CD14-positive monocyte (primary cell): ENCODE measurements at regions not wholly inside any gene's neighbourhood (a gene's known extent, or its start where the extent isn't known, plus 50 kb on each side); places are given as distances from the start of the nearest gene placed in this dataset.

Experiments
- DNase-seq, 3 donors: peaks; one replicate each; pipeline ENCODE4 v3.0.0-alpha.2; 2011 to 2022
- H2AFZ ChIP-seq: 2 replicates; pipeline ENCODE4 v1.6.0; 2012; ENCODE audit warnings: mild to moderate bottlenecking, low read depth, low read length, inconsistent platforms; ENCODE audit not compliant: insufficient read depth, poor library complexity, severe bottlenecking
- H3K27ac ChIP-seq, 2 donors: 1 replicate in 1 of 2; 2 replicates in 1 of 2; pipeline ENCODE4 v1.5.1; 2012 to 2013; ENCODE audit warnings: low read length in 2 of 2, control low read depth in 1 of 2, inconsistent platforms in 1 of 2, low read depth in 1 of 2, mild to moderate bottlenecking in 1 of 2
- H3K27me3 ChIP-seq, 2 donors: one replicate each; pipeline versions ENCODE4 v1.6.0 to v1.6.1; 2011 to 2013; ENCODE audit warnings: low read length in 2 of 2; ENCODE audit not compliant: control insufficient read depth in 2 of 2, insufficient read depth in 2 of 2
- H3K36me3 ChIP-seq, 2 donors: replicated peaks in 1 of 2; 1 replicate in 1 of 2; 2 replicates in 1 of 2; pipeline versions ENCODE4 v1.5.1 to v1.6.1; 2012 to 2013; ENCODE audit warnings: low read length in 2 of 2, control low read depth in 1 of 2, inconsistent platforms in 1 of 2, mild to moderate bottlenecking in 1 of 2; ENCODE audit not compliant: insufficient read depth in 2 of 2, control insufficient read depth in 1 of 2
- H3K4me1 ChIP-seq, 2 donors: 1 replicate in 1 of 2; 2 replicates in 1 of 2; pipeline versions ENCODE4 v1.5.1 to v1.6.1; 2012 to 2013; ENCODE audit warnings: low read length in 2 of 2, control low read depth in 1 of 2, inconsistent platforms in 1 of 2, mild to moderate bottlenecking in 1 of 2, moderate library complexity in 1 of 2; ENCODE audit not compliant: insufficient read depth in 2 of 2, control insufficient read depth in 1 of 2
- H3K4me2 ChIP-seq: replicated peaks from 2 replicates; pipeline ENCODE3; 2012; ENCODE audit warnings: low read length, moderate library complexity, mild to moderate bottlenecking; ENCODE audit not compliant: poor library complexity, severe bottlenecking; ENCODE audit errors: extremely low read depth
- H3K4me3 ChIP-seq, 3 experiments: fragments of 200-600 bp in 1 of 3; sonication (generic) in 1 of 3; replicated peaks in 1 of 3; 1 replicate in 2 of 3; 2 replicates in 1 of 3; pipeline ENCODE4 v1.5.1; 2011 to 2013; ENCODE audit warnings: low read length in 3 of 3, mild to moderate bottlenecking in 3 of 3, control low read depth in 2 of 3, low read depth in 2 of 3, inconsistent platforms in 1 of 3, moderate library complexity in 1 of 3
- H3K79me2 ChIP-seq: 2 replicates; pipeline ENCODE4 v1.6.0; 2012; ENCODE audit warnings: mild to moderate bottlenecking, control low read depth, inconsistent platforms, low read length, moderate library complexity; ENCODE audit not compliant: insufficient read depth
- H3K9ac ChIP-seq: 2 replicates; pipeline ENCODE4 v1.6.0; 2017; ENCODE audit warnings: low read length, mild to moderate bottlenecking; ENCODE audit not compliant: insufficient read depth, poor library complexity, severe bottlenecking
- H3K9me3 ChIP-seq, 2 donors: replicated peaks in 1 of 2; 1 replicate in 1 of 2; 2 replicates in 1 of 2; pipeline versions ENCODE4 v1.5.1 to v1.6.1; 2012 to 2013; ENCODE audit warnings: low read length in 2 of 2, control low read depth in 1 of 2; ENCODE audit not compliant: control insufficient read depth in 1 of 2, insufficient read depth in 1 of 2
- H4K20me1 ChIP-seq: 2 replicates; pipeline ENCODE4 v1.6.0; 2012; ENCODE audit warnings: mild to moderate bottlenecking, low read length, control low read depth, moderate library complexity; ENCODE audit not compliant: insufficient read depth
- H3K27ac Mint-ChIP-seq, 7 donors: one replicate each; pipeline ENCODE4 v1.8.0; 2020; ENCODE audit warnings: mild to moderate bottlenecking in 7 of 7, mixed read lengths in 7 of 7, moderate library complexity in 6 of 7, inconsistent platforms in 2 of 7
- H3K27me3 Mint-ChIP-seq, 3 donors: one replicate each; pipeline ENCODE4 v1.8.0; 2021 to 2022; ENCODE audit warnings: low read depth in 3 of 3, mild to moderate bottlenecking in 3 of 3, mixed read lengths in 3 of 3, moderate library complexity in 3 of 3, inconsistent platforms in 1 of 3
- H3K36me3 Mint-ChIP-seq, 2 donors: one replicate each; pipeline ENCODE4 v1.8.0; 2020; ENCODE audit warnings: mixed read lengths in 2 of 2, inconsistent platforms in 1 of 2, mild to moderate bottlenecking in 1 of 2
- H3K4me1 Mint-ChIP-seq: one replicate; pipeline ENCODE4 v1.8.0; 2020; ENCODE audit warnings: mild to moderate bottlenecking, mixed read lengths
- H3K4me3 Mint-ChIP-seq, 2 donors: one replicate each; pipeline ENCODE4 v1.8.0; 2020; ENCODE audit warnings: mild to moderate bottlenecking in 2 of 2, mixed read lengths in 2 of 2, moderate library complexity in 1 of 2
- H3K9me3 Mint-ChIP-seq, 7 donors: one replicate each; pipeline ENCODE4 v1.8.0; 2020 to 2022; ENCODE audit warnings: mixed read lengths in 7 of 7, mild to moderate bottlenecking in 6 of 7, moderate library complexity in 6 of 7, inconsistent platforms in 2 of 7
- WGBS: methylation state at CpG from one replicate; pipeline ENCODE4 v1.1.5; 2013; ENCODE audit warnings: missing lambda C conversion rate; ENCODE audit not compliant: insufficient coverage; 5-methylcytosine and 5-hydroxymethylcytosine counted together
- intact Hi-C, 2 donors: fragments of 100-400 bp; cut with micrococcal nuclease; formaldehyde crosslinking; loops; one replicate each; pipeline versions ENCODE4 v1.15.0 to v1.15.1; 2023
- TF ChIP-seq, protein P1 (sequence below): fragments of 200-600 bp; IDR thresholded peaks from one replicate; pipeline ENCODE4 v1.8.0; 2022; ENCODE audit warnings: antibody characterized with exemption, mild to moderate bottlenecking

DNA sequence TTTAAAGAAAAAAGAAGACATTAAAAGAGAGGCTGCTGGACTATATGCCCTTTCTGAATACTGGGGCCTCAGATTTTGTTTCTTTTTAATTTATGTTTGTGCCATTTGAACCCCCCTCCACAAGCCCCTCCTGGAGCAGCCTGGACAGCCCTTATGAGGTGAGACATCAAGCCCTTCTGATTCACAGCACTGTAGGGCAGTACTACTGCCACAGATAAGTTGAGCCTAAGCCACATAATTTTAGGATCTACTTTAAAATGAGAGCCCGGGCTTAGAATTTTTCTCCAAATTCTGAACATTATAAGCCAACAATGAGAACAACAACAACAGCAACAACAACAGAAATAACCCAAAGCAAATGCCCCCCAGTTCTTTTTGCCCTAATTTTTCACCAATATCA lies 256.9 kb upstream of the SALL1 start:
- no peak for DNase-seq
- peaks cover 0 to 3% (median 0%) of the 10 kb centered on the region in 7 donors for H3K9me3 Mint-ChIP-seq
- H3K4me2 ChIP-seq, result no peak overlapping the region

DNA sequence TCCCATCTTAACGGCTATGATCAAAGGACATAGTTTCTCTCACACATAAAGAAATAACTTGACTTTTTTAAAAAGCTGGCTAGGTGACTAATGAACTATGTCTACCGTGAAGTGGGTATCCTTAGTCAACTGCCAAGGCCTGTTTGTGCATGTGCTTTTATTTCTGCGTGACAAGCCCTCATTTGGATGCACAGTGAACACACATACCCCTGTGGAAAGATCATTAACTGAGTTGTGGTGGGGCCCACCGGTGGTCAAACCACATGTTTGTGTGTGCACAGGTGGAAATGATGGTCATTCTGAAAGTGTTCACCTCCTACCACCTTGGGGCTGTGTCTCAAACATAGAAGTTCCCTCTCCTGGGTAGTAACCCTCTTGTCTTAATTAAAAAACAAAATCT lies 256.1 kb upstream of the SALL1 start:
- DNase-seq, result no peak
- H4K20me1 ChIP-seq, result no peaks in the 10 kb centered on the region
- intact Hi-C loops, result no loop called here
- Mint-ChIP-seq H3K27me3 (peaks cover 0 to 2% (median 0%) of the 10 kb centered on the region in 3 donors), H3K36me3 (no peaks in the 10 kb centered on the region), H3K9me3 (peaks cover 0 to 3% (median 0%) of the 10 kb centered on the region in 7 donors), H3K27ac (no peak overlapping the region), H3K4me1 (no peaks in the 10 kb centered on the region), H3K4me3 (no peak overlapping the region)
- H2AFZ ChIP-seq, result no peak overlapping the region
- no peak overlapping the region for H3K4me3 ChIP-seq
- no peaks in the 10 kb centered on the region for H3K27me3 ChIP-seq
- no peaks in the 10 kb centered on the region for H3K4me1 ChIP-seq
- H3K79me2 ChIP-seq, result no peaks in the 10 kb centered on the region
- H3K9ac ChIP-seq, result no peak overlapping the region
- H3K36me3 ChIP-seq, result no peaks in the 10 kb centered on the region
- 100% methylated on average over 1 of the region's 4 CpGs for WGBS
- TF ChIP-seq, protein P1, sequence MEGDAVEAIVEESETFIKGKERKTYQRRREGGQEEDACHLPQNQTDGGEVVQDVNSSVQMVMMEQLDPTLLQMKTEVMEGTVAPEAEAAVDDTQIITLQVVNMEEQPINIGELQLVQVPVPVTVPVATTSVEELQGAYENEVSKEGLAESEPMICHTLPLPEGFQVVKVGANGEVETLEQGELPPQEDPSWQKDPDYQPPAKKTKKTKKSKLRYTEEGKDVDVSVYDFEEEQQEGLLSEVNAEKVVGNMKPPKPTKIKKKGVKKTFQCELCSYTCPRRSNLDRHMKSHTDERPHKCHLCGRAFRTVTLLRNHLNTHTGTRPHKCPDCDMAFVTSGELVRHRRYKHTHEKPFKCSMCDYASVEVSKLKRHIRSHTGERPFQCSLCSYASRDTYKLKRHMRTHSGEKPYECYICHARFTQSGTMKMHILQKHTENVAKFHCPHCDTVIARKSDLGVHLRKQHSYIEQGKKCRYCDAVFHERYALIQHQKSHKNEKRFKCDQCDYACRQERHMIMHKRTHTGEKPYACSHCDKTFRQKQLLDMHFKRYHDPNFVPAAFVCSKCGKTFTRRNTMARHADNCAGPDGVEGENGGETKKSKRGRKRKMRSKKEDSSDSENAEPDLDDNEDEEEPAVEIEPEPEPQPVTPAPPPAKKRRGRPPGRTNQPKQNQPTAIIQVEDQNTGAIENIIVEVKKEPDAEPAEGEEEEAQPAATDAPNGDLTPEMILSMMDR, result no peak
- H3K9me3 ChIP-seq, result no peaks in the 10 kb centered on the region
- H3K4me2 ChIP-seq, result no peak overlapping the region
- H3K27ac ChIP-seq, result no peak overlapping the region

More for the DNA sequence above, 256.9 kb upstream of the SALL1 start:
- 75% methylated on average over 1 of the region's 1 CpG for WGBS
- Mint-ChIP-seq H3K4me3 (no peak overlapping the region), H3K27ac (no peak overlapping the region), H3K27me3 (peaks cover 0 to 2% (median 0%) of the 10 kb centered on the region in 3 donors), H3K36me3 (no peaks in the 10 kb centered on the region), H3K4me1 (no peaks in the 10 kb centered on the region)
- H3K4me3 ChIP-seq, result no peak overlapping the region
- H3K27me3 ChIP-seq, result no peaks in the 10 kb centered on the region
- TF ChIP-seq, protein P1, result no peak
- no peak overlapping the region for H3K9ac ChIP-seq
- H3K27ac ChIP-seq, result no peak overlapping the region
- no peaks in the 10 kb centered on the region for H3K79me2 ChIP-seq
- no peaks in the 10 kb centered on the region for H3K4me1 ChIP-seq
- H3K36me3 ChIP-seq, result no peaks in the 10 kb centered on the region
- intact Hi-C loops, result no loop called here
- H4K20me1 ChIP-seq, result no peaks in the 10 kb centered on the region
- H2AFZ ChIP-seq, result no peak overlapping the region
- H3K9me3 ChIP-seq, result no peaks in the 10 kb centered on the region
